HCT116 (cell line): ENCODE measurements at regions not wholly inside any gene's neighbourhood (a gene's known extent, or its start where the extent isn't known, plus 50 kb on each side); places are given as distances from the start of the nearest gene placed in this dataset.

Experiments used
- ATAC-seq: fragments of 200-7000 bp; cut with Tn5 transposase; 2 replicates; pipeline ENCODE4 v1.9.1; 2020; ENCODE audit warnings: mild to moderate bottlenecking, moderate library complexity
- BruUV-seq: library from RNA; stranded (reverse); fragments of 400-500 nt; replicated peaks from 2 replicates; lab custom pipeline; 2021; lab: Mats Ljungman, UMichigan
- CTCF ChIA-PET: fragments of 300-600 bp; sonication (Branson Sonifier 250); formaldehyde crosslinking; loops from one replicate; lab custom pipeline; 2021; ENCODE audit warnings: antibody characterized with exemption; lab: Charles Lee
- POLR2A ChIA-PET: fragments of 300-600, 350-600 bp; sonication (Branson Sonifier 250); formaldehyde crosslinking; loops from one replicate; lab custom pipeline; 2021; ENCODE audit warnings: antibody characterized with exemption; lab: Charles Lee
- RAD21 ChIA-PET, 2 experiments: fragments of 300-600 bp; sonication (Branson Sonifier 250); formaldehyde crosslinking; loops; one replicate each; lab custom pipeline; 2023; ENCODE audit warnings: low total read pairs in 2 of 2; ENCODE audit not compliant: uncharacterized antibody in 2 of 2, unreplicated experiment in 2 of 2, low non-redundant PET in 1 of 2; lab: Charles Lee
- DNase-seq: peaks from one replicate; pipeline ENCODE4 v3.0.0-alpha.2; 2010; ENCODE audit warnings: low read depth, low spot score
- H2AFZ ChIP-seq: fragments of 200-600 bp; shearing (Covaris generic), sonication (generic); 2 replicates; pipeline ENCODE4 v1.6.1; 2017; ENCODE audit warnings: low read depth, mixed run types, mixed read lengths, antibody characterized with exemption, low read length; ENCODE audit not compliant: poor library complexity, severe bottlenecking
- H3K27ac ChIP-seq: 2 replicates; pipeline ENCODE4 v1.5.1; 2012; ENCODE audit warnings: low read depth, low read length
- H3K27me3 ChIP-seq: fragments of 200-600 bp; sonication (generic); 2 replicates; pipeline ENCODE4 v1.6.1; 2016; ENCODE audit warnings: mixed run types, low read length, mixed read lengths; ENCODE audit not compliant: insufficient read depth
- H3K36me3 ChIP-seq, 2 experiments: fragments of 200-500 bp in 1 of 2; fragments of 200-600 bp in 1 of 2; sonication (Bioruptor generic) in 1 of 2; sonication (generic) in 1 of 2; 2 replicates each; pipeline versions ENCODE4 v1.5.1 to v1.6.1; 2014 to 2016; ENCODE audit warnings: low read length in 2 of 2, inconsistent platforms in 1 of 2, mixed read lengths in 1 of 2, mixed run types in 1 of 2; ENCODE audit not compliant: insufficient read depth in 2 of 2, control insufficient read depth in 1 of 2
- H3K4me1 ChIP-seq, 2 experiments: fragments of 200-600 bp in 1 of 2; sonication (generic) in 1 of 2; 2 replicates each; pipeline versions ENCODE4 v1.5.1 to v1.6.1; 2012 to 2017; ENCODE audit warnings: low read length in 2 of 2, inconsistent platforms in 1 of 2, mild to moderate bottlenecking in 1 of 2, mixed read lengths in 1 of 2, mixed run types in 1 of 2, moderate library complexity in 1 of 2; ENCODE audit not compliant: insufficient read depth in 2 of 2, control insufficient read depth in 1 of 2
- H3K4me2 ChIP-seq: fragments of 200-600 bp; sonication (generic); 2 replicates; pipeline ENCODE4 v1.6.1; 2017; ENCODE audit warnings: mixed run types, low read length, mixed read lengths
- H3K4me3 ChIP-seq, 2 experiments: fragments of 200-600 bp in 1 of 2; sonication (generic) in 1 of 2; replicated peaks in 1 of 2; 2 replicates each; pipeline ENCODE4 v1.5.1; 2011 to 2016; ENCODE audit warnings: low read length in 2 of 2, control low read depth in 1 of 2, low read depth in 1 of 2, mild to moderate bottlenecking in 1 of 2, mixed read lengths in 1 of 2, mixed run types in 1 of 2
- H3K79me2 ChIP-seq: fragments of 200-600 bp; sonication (generic); 2 replicates; pipeline ENCODE4 v1.6.1; 2017; ENCODE audit warnings: mild to moderate bottlenecking, mixed run types, low read length, moderate library complexity, mixed read lengths; ENCODE audit not compliant: insufficient read depth
- H3K9ac ChIP-seq: fragments of 200-600 bp; sonication (generic); 2 replicates; pipeline ENCODE4 v1.6.1; 2016; ENCODE audit warnings: low read length, mixed read lengths
- H3K9me2 ChIP-seq: fragments of 200-600 bp; sonication (generic), shearing (Covaris generic); 2 replicates; pipeline ENCODE4 v1.6.1; 2017; ENCODE audit warnings: mixed run types, mild to moderate bottlenecking, moderate library complexity; ENCODE audit not compliant: insufficient read depth
- H3K9me3 ChIP-seq, 2 experiments: fragments of 200-500 bp in 1 of 2; fragments of 200-600 bp in 1 of 2; sonication (Bioruptor generic) in 1 of 2; sonication (generic) in 1 of 2; 2 replicates each; pipeline ENCODE4 v1.6.1; 2014 to 2017; ENCODE audit warnings: low read length in 2 of 2, mixed read lengths in 2 of 2, inconsistent platforms in 1 of 2, low read depth in 1 of 2, mild to moderate bottlenecking in 1 of 2, mixed run types in 1 of 2, moderate library complexity in 1 of 2; ENCODE audit not compliant: control insufficient read depth in 1 of 2, insufficient read depth in 1 of 2
- H4K20me1 ChIP-seq: fragments of 200-600 bp; sonication (generic), shearing (Covaris generic); 2 replicates; pipeline ENCODE4 v1.6.1; 2017; ENCODE audit warnings: mixed run types, mild to moderate bottlenecking, moderate library complexity; ENCODE audit not compliant: insufficient read depth
- ATF3 ChIP-seq: IDR thresholded peaks from 2 replicates; pipeline ENCODE4 v1.6.1; 2012
- EGR1 ChIP-seq: IDR thresholded peaks from 2 replicates; pipeline ENCODE4 v1.6.1; 2012; ENCODE audit warnings: low read depth
- ELF1 ChIP-seq: IDR thresholded peaks from 2 replicates; pipeline ENCODE4 v1.6.1; 2012; ENCODE audit warnings: low read depth, borderline replicate concordance
- EZH2 ChIP-seq: fragments of 200-600 bp; sonication (generic); IDR thresholded peaks from 2 replicates; pipeline ENCODE4 v1.6.1; 2017; ENCODE audit warnings: antibody characterized with exemption, mixed run types
- EZH2phosphoT487 ChIP-seq: fragments of 200-600 bp; IDR thresholded peaks from 2 replicates; pipeline ENCODE4 v1.6.1; 2018; ENCODE audit warnings: antibody characterized with exemption, borderline replicate concordance
- FOSL1 ChIP-seq: IDR thresholded peaks from 2 replicates; pipeline ENCODE4 v1.6.1; 2012; ENCODE audit warnings: low read depth
- JUND ChIP-seq: IDR thresholded peaks from 2 replicates; pipeline ENCODE4 v1.6.1; 2012
- MAX ChIP-seq: IDR thresholded peaks from 2 replicates; pipeline ENCODE4 v1.6.1; 2012
- POLR2A ChIP-seq: IDR thresholded peaks from 2 replicates; pipeline ENCODE4 v1.7.0; 2011; ENCODE audit warnings: borderline replicate concordance; ENCODE audit not compliant: insufficient read depth, insufficient read length; ENCODE audit errors: extremely low read depth
- RAD21 ChIP-seq: IDR thresholded peaks from 2 replicates; pipeline ENCODE4 v1.6.1; 2012; ENCODE audit warnings: low read depth, mild to moderate bottlenecking
- TCF7L2 ChIP-seq: IDR thresholded peaks from 2 replicates; pipeline ENCODE4 v1.7.0; 2011; ENCODE audit warnings: borderline replicate concordance, inconsistent platforms; ENCODE audit not compliant: insufficient read depth, insufficient read length; ENCODE audit errors: extremely low read depth
- ZFX ChIP-seq: fragments of 450-650 bp; IDR thresholded peaks from 2 replicates; pipeline ENCODE4 v1.6.1; 2017
- intact Hi-C: fragments of 100-400 bp; cut with micrococcal nuclease; formaldehyde crosslinking; loops from 2 replicates; pipeline ENCODE4 v1.10.0; 2022

DNA sequence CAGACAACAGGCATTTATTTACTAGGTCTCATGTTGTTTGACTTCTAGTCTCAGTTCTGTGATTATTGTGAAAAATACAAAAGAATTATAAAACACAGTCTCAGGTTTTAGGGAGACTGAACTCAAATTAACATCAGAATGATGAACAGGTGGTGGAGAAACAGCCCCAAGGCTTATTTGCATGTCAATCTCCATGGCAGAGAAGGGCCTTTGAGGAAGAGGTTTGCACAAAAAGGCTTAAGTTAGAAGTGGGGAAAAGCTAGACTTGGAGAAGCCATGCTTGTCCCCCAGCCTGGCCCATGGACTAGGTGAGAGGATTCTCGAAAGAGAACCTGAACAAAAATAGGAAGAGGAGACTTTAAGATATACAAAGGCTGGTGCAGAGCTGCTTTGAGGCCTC lies 183.3 kb downstream of the EDN1 start:
- ChIA-PET CTCF (no interaction called here), POLR2A (no interaction called here), RAD21 (no interaction called here)
- Histone ChIP-seq H4K20me1 (no peaks in the 10 kb centered on the region), H3K9ac (no peak overlapping the region), H3K79me2 (no peaks in the 10 kb centered on the region), H3K4me1 (peaks cover 2 to 6% of the 10 kb centered on the region in 2 experiments; a peak in 1 of 4 replicates), H2AFZ (no peak overlapping the region), H3K9me3 (no peaks in the 10 kb centered on the region), H3K27ac (no peak overlapping the region), H3K36me3 (no peaks in the 10 kb centered on the region), H3K4me3 (no peak overlapping the region), H3K4me2 (no peak overlapping the region), H3K27me3 (no peaks in the 10 kb centered on the region), H3K9me2 (no peaks in the 10 kb centered on the region)
- no peak for TF ChIP-seq EGR1
- TF ChIP-seq JUND, result no peak
- no peak for TF ChIP-seq FOSL1
- TF ChIP-seq EZH2phosphoT487, result no peak
- TF ChIP-seq TCF7L2, result no peak
- no peak for TF ChIP-seq RAD21
- TF ChIP-seq EZH2, result no peak
- TF ChIP-seq ZFX, result no peak
- TF ChIP-seq ATF3, result no peak
- no peak for TF ChIP-seq POLR2A
- no peak for TF ChIP-seq ELF1
- TF ChIP-seq MAX, result no peak
- no peak for ATAC-seq
- intact Hi-C loops, result no loop called here
- no peak for DNase-seq
- no TSS peak for BruUV-seq
